Mammary epithelial cell (primary cell): ENCODE measurements at regions not wholly inside any gene's neighbourhood (a gene's known extent, or its start where the extent isn't known, plus 50 kb on each side); places are given as distances from the start of the nearest gene placed in this dataset.

Source experiments
- CTCF ChIP-seq, 2 donors: IDR thresholded peaks in 1 of 2; conservative IDR thresholded peaks in 1 of 2; 2 replicates each; pipeline ENCODE4 v1.5.1; 2011 to 2012; ENCODE audit warnings: inconsistent platforms in 2 of 2, low read length in 2 of 2, mild to moderate bottlenecking in 2 of 2, control low read depth in 1 of 2, low read depth in 1 of 2; ENCODE audit not compliant: insufficient read depth in 1 of 2; ENCODE audit errors: extremely low read depth in 1 of 2
- EZH2 ChIP-seq: IDR thresholded peaks from 2 replicates; pipeline ENCODE4 v1.6.1; 2012; ENCODE audit warnings: low read length, inconsistent platforms, borderline replicate concordance

GRCh38 chr16:76201385-76201784, 75.8 kb upstream of the CNTNAP4 start:
- no peak for TF ChIP-seq CTCF (conservative IDR thresholded peaks at IDR 0.05 in 1 of 2, IDR thresholded peaks at IDR 0.05 in 1 of 2; ENCODE audit: extremely low read depth in 1 of 2, insufficient read depth in 1 of 2, low read depth in 1 of 2, low read length in 2 of 2)
- TF ChIP-seq EZH2, result no peak
